Endothelial cell (in vitro differentiated cells): ENCODE measurements at regions not wholly inside any gene's neighbourhood (a gene's known extent, or its start where the extent isn't known, plus 50 kb on each side); places are given as distances from the start of the nearest gene placed in this dataset.

Experiments used
- DNase-seq: peaks from one replicate; pipeline ENCODE4 v3.0.0; 2021; ENCODE audit warnings: low spot score
- H3K27ac Mint-ChIP-seq: one replicate; pipeline ENCODE4 v1.8.0; 2021; ENCODE audit warnings: mixed read lengths, inconsistent platforms; ENCODE audit not compliant: unreplicated experiment
- H3K27me3 Mint-ChIP-seq: one replicate; pipeline ENCODE4 v1.8.0; 2021; ENCODE audit warnings: mild to moderate bottlenecking, moderate library complexity, mixed read lengths, inconsistent platforms; ENCODE audit not compliant: unreplicated experiment
- H3K36me3 Mint-ChIP-seq: one replicate; pipeline ENCODE4 v1.8.0; 2021; ENCODE audit warnings: mild to moderate bottlenecking, low read depth, mixed read lengths, inconsistent platforms; ENCODE audit not compliant: unreplicated experiment
- H3K4me1 Mint-ChIP-seq: one replicate; pipeline ENCODE4 v1.8.0; 2021; ENCODE audit warnings: mild to moderate bottlenecking, mixed read lengths, inconsistent platforms; ENCODE audit not compliant: unreplicated experiment
- H3K4me3 Mint-ChIP-seq: one replicate; pipeline ENCODE4 v1.8.0; 2021; ENCODE audit warnings: mild to moderate bottlenecking, mixed read lengths, inconsistent platforms; ENCODE audit not compliant: unreplicated experiment
- H3K9me3 Mint-ChIP-seq: one replicate; pipeline ENCODE4 v1.8.0; 2021; ENCODE audit warnings: mixed read lengths, inconsistent platforms; ENCODE audit not compliant: unreplicated experiment
- TF ChIP-seq, protein P1 (sequence below): fragments of 200-600 bp; sonication (generic); IDR thresholded peaks from one replicate; pipeline ENCODE4 v1.5.0; 2021; ENCODE audit warnings: antibody characterized with exemption; ENCODE audit not compliant: unreplicated experiment

DNA sequence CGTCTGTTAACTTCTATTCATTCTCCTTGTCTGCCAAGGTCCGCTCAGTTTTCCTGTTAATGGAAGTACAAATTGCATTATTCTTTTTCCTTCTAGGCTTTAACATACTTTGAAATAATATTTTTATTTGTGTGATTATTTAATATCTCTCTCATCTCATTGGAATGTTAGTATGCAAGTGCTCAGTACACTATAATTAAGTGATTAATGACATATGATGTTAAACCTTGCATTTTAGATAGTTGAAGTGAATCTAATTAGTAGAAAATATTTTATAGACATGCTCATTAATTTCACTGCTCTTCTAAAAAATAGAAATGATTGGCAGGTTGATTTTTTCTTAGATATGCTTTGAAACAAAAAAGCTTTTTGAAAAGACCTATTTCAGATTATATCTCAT lies 1079.8 kb downstream of the RAPGEF2 start:
- Mint-ChIP-seq H3K9me3 (no peaks in the 10 kb centered on the region), H3K4me3 (no peak overlapping the region), H3K4me1 (no peaks in the 10 kb centered on the region), H3K36me3 (no peaks in the 10 kb centered on the region), H3K27me3 (peaks cover 2% of the 10 kb centered on the region), H3K27ac (no peak overlapping the region)
- no peak for DNase-seq
- TF ChIP-seq, protein P1, sequence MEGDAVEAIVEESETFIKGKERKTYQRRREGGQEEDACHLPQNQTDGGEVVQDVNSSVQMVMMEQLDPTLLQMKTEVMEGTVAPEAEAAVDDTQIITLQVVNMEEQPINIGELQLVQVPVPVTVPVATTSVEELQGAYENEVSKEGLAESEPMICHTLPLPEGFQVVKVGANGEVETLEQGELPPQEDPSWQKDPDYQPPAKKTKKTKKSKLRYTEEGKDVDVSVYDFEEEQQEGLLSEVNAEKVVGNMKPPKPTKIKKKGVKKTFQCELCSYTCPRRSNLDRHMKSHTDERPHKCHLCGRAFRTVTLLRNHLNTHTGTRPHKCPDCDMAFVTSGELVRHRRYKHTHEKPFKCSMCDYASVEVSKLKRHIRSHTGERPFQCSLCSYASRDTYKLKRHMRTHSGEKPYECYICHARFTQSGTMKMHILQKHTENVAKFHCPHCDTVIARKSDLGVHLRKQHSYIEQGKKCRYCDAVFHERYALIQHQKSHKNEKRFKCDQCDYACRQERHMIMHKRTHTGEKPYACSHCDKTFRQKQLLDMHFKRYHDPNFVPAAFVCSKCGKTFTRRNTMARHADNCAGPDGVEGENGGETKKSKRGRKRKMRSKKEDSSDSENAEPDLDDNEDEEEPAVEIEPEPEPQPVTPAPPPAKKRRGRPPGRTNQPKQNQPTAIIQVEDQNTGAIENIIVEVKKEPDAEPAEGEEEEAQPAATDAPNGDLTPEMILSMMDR: no peak

DNA sequence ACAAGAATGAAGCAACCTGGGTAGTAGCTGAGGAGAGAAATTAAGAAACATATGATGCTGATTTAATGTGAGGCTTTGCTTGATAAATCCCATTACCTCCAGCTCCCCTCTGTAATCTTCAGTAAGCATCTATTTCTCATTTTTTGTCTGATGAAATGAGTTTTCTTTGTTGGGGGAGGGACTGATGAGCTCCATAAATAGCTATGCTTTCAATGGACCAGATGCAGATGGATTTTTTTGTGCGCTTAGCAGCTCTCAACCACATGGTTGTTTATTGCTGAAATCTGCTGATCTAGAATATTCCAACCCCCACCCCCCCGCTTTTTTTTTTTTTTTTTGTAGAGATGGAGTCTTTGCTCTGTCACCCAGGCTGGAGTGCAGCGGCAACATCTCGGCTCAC lies 1082.0 kb downstream of the RAPGEF2 start:
- no peaks in the 10 kb centered on the region for H3K9me3 Mint-ChIP-seq
- DNase-seq: no peak
- no peak overlapping the region for H3K4me3 Mint-ChIP-seq
- TF ChIP-seq, protein P1: no peak
- no peaks in the 10 kb centered on the region for H3K36me3 Mint-ChIP-seq
- no peak overlapping the region for H3K27ac Mint-ChIP-seq
- peaks cover 2% of the 10 kb centered on the region for H3K27me3 Mint-ChIP-seq
- H3K4me1 Mint-ChIP-seq: no peaks in the 10 kb centered on the region

DNA sequence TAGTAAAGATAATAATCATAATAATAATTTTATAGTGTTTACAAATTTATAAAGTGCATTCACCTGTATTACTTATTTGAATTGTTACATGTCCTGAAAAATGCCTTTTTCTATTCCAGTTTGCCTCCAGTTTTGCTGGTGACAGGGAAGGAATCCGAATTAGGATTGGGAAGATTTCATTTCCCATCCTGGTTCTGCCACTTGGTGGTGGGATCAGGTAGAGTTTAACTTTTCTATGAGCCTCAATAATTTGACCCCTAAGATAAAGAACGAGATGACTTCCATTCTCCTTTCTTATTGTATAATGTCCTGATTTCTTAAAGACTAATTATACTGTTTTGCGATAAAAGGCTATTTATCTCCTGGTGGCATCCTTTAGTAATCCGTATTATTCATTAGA lies 1090.9 kb downstream of the RAPGEF2 start:
- Mint-ChIP-seq H3K9me3 (no peaks in the 10 kb centered on the region), H3K27me3 (no peaks in the 10 kb centered on the region), H3K27ac (no peak overlapping the region), H3K4me1 (no peaks in the 10 kb centered on the region), H3K4me3 (no peak overlapping the region), H3K36me3 (no peaks in the 10 kb centered on the region)
- TF ChIP-seq, protein P1: no peak
- DNase-seq: no peak

DNA sequence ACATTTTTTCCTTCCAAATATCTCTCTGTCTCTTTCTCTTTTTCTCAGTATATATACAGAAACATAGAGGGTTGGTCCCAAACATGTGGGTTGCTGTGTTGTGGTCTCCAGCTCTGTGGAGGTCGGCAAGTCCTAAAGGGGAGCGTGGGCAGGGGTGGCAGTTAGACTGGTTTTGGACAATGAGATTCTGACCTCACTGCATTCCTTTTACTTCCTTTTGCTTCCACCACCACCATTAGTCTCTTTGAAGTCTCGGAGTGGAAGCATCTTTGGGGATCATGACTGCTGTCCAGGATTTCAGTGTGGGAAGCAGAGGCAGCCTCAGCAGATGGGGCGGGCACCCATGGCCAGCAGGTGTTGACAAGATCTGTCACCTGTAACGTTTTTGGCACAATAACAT lies 1091.8 kb downstream of the RAPGEF2 start:
- no peak for DNase-seq
- no peak overlapping the region for H3K4me3 Mint-ChIP-seq
- no peaks in the 10 kb centered on the region for H3K36me3 Mint-ChIP-seq
- no peaks in the 10 kb centered on the region for H3K4me1 Mint-ChIP-seq
- H3K9me3 Mint-ChIP-seq: no peaks in the 10 kb centered on the region
- no peaks in the 10 kb centered on the region for H3K27me3 Mint-ChIP-seq
- TF ChIP-seq, protein P1: no peak
- H3K27ac Mint-ChIP-seq: no peak overlapping the region

DNA sequence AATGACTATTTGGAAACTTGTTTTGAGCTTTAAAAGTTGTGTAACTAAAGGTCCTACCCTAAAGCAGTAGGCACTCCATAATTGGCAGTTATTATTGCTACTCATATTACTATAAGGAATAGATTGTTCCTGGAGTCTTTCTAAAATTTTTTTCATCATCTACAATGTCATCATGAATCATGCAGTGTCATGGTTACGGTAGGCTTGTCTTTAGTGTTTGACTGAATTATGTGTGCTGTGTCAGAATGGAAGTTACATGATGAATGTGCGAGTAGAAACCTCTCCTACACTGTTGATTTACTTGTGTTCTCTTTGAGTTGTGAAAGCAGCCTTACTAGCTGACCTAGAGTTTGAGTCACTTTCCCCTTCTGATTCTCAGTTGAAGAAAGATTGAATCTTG lies 1099.9 kb downstream of the RAPGEF2 start:
- Mint-ChIP-seq H3K4me1 (no peaks in the 10 kb centered on the region), H3K36me3 (no peaks in the 10 kb centered on the region), H3K9me3 (no peaks in the 10 kb centered on the region), H3K27me3 (peaks cover 3% of the 10 kb centered on the region), H3K27ac (no peak overlapping the region), H3K4me3 (no peak overlapping the region)
- TF ChIP-seq, protein P1: no peak
- DNase-seq: no peak
